HepG2 (cell line): ENCODE measurements at regions not wholly inside any gene's neighbourhood (a gene's known extent, or its start where the extent isn't known, plus 50 kb on each side); places are given as distances from the start of the nearest gene placed in this dataset.

ENCODE experiments used
- HNRNPLL ChIP-seq: fragments of 200-400 bp; formaldehyde crosslinking; IDR thresholded peaks from 2 replicates; pipeline ENCODE4 v1.6.1; 2017; ENCODE audit warnings: mild to moderate bottlenecking, low read depth, low read length; ENCODE audit not compliant: poor library complexity, severe bottlenecking
- KDM5A ChIP-seq: fragments of 200-600 bp; sonication (generic); IDR thresholded peaks from 2 replicates; pipeline ENCODE4 v1.7.0; 2018; ENCODE audit warnings: antibody characterized with exemption, mild to moderate bottlenecking, low read length, borderline replicate concordance
- NR2F6 ChIP-seq, 2 experiments: IDR thresholded peaks; 2 replicates each; pipeline ENCODE4 v1.6.1; 2016; ENCODE audit warnings: antibody characterized with exemption in 1 of 2, mild to moderate bottlenecking in 1 of 2
- ZNF530 ChIP-seq: sonication (generic); formaldehyde crosslinking; IDR thresholded peaks from 2 replicates; pipeline ENCODE4 v1.5.0; 2020; ENCODE audit warnings: low read depth, mild to moderate bottlenecking, missing genetic modification reagents
- TF ChIP-seq, protein P1 (sequence below): sonication (generic); formaldehyde crosslinking; IDR thresholded peaks from 2 replicates; pipeline ENCODE4 v1.5.0; 2020; ENCODE audit warnings: mild to moderate bottlenecking, missing genetic modification reagents, moderate library complexity

DNA sequence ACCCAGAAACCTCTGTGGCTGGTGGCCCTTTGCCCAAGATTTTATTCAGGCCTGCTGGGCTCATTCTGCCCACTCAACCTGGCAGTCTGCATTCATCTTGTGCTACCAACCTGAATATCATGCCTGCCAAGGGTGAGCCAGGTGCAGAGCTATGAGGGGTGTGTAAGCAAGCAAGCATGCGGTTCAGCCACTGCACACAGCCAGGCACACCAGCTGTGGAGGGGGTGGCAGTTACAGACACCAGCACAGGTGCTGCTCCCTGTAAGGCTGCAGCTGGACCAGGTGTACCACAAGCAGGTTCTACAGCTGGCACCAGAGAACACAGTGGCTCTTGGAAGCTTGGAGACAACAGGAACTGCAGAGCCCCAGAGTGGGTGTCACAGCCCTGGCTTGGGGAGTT lies 633.2 kb downstream of the FBXO15 start:
- TF ChIP-seq ZNF530 (CRISPR knock-in tag) = no peak
- no peak for TF ChIP-seq HNRNPLL
- TF ChIP-seq, protein P1, sequence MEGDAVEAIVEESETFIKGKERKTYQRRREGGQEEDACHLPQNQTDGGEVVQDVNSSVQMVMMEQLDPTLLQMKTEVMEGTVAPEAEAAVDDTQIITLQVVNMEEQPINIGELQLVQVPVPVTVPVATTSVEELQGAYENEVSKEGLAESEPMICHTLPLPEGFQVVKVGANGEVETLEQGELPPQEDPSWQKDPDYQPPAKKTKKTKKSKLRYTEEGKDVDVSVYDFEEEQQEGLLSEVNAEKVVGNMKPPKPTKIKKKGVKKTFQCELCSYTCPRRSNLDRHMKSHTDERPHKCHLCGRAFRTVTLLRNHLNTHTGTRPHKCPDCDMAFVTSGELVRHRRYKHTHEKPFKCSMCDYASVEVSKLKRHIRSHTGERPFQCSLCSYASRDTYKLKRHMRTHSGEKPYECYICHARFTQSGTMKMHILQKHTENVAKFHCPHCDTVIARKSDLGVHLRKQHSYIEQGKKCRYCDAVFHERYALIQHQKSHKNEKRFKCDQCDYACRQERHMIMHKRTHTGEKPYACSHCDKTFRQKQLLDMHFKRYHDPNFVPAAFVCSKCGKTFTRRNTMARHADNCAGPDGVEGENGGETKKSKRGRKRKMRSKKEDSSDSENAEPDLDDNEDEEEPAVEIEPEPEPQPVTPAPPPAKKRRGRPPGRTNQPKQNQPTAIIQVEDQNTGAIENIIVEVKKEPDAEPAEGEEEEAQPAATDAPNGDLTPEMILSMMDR (CRISPR knock-in tag) = no peak
- TF ChIP-seq NR2F6 (IDR thresholded peaks at IDR 0.05) = no peak
- TF ChIP-seq NR2F6 (CRISPR knock-in tag; IDR thresholded peaks at IDR 0.05) = no peak
- TF ChIP-seq KDM5A = no peak
